GM21825 (cell line): ENCODE measurements at regions not wholly inside any gene's neighbourhood (a gene's known extent, or its start where the extent isn't known, plus 50 kb on each side); places are given as distances from the start of the nearest gene placed in this dataset.
"Not testable (repeated sequence)": the region's sequence is repeated elsewhere in the genome, so short reads cannot be mapped to it uniquely, and the experiment has no call there.

Source experiments
- ATAC-seq: cut with Tn5 transposase; IDR thresholded peaks from one replicate; pipeline ENCODE4 v1.9.1; 2021; ENCODE audit warnings: mild to moderate bottlenecking, moderate library complexity; ENCODE audit not compliant: unreplicated experiment

GRCh38 chr14:83559721-83560120 lies 1970.2 kb upstream of the FLRT2 start:
- ATAC-seq: no peak

GRCh38 chr14:83561261-83561660 lies 1968.7 kb upstream of the FLRT2 start:
- ATAC-seq: no peak

- ATAC-seq: no peak
Measured at GRCh38 chr14:83566567-83566966, 1963.4 kb upstream of the FLRT2 start.

- no peak for ATAC-seq
Measured at GRCh38 chr14:83568141-83568540, 1961.8 kb upstream of the FLRT2 start.

- no peak for ATAC-seq
Measured at GRCh38 chr14:83575301-83575700, 1954.6 kb upstream of the FLRT2 start.

- no peak for ATAC-seq
Measured at GRCh38 chr14:83583201-83583600, 1946.7 kb upstream of the FLRT2 start.

GRCh38 chr14:83594874-83595273 lies 1935.1 kb upstream of the FLRT2 start:
- ATAC-seq: no peak

GRCh38 chr14:83607682-83608081 lies 1922.3 kb upstream of the FLRT2 start:
- ATAC-seq: no peak

- ATAC-seq: no peak
Measured at GRCh38 chr14:83611491-83611890, 1918.5 kb upstream of the FLRT2 start.

- ATAC-seq: no peak
Measured at GRCh38 chr14:83611906-83612390, 1918.0 kb upstream of the FLRT2 start.

GRCh38 chr14:83614956-83615355 lies 1915.0 kb upstream of the FLRT2 start:
- no peak for ATAC-seq

GRCh38 chr14:83624541-83624940 lies 1905.4 kb upstream of the FLRT2 start:
- no peak for ATAC-seq

- no peak for ATAC-seq
Measured at GRCh38 chr14:83632375-83632774, 1897.6 kb upstream of the FLRT2 start.

- ATAC-seq: no peak
Measured at GRCh38 chr14:83638748-83639504, 1891.0 kb upstream of the FLRT2 start.

- not testable (repeated sequence) for ATAC-seq
Measured at GRCh38 chr14:83639505-83639875, 1890.5 kb upstream of the FLRT2 start.

- ATAC-seq: no peak
Measured at GRCh38 chr14:83646228-83646627, 1883.7 kb upstream of the FLRT2 start.

GRCh38 chr14:83660597-83660996 lies 1869.3 kb upstream of the FLRT2 start:
- ATAC-seq: no peak

- no peak for ATAC-seq
Measured at GRCh38 chr14:83664389-83664788, 1865.6 kb upstream of the FLRT2 start.

- no peak for ATAC-seq
Measured at GRCh38 chr14:83689265-83689664, 1840.7 kb upstream of the FLRT2 start.

- ATAC-seq: no peak
Measured at GRCh38 chr14:83697099-83697498, 1832.8 kb upstream of the FLRT2 start.

GRCh38 chr14:83702619-83703018 lies 1827.3 kb upstream of the FLRT2 start:
- ATAC-seq: no peak

- ATAC-seq: no peak
Measured at GRCh38 chr14:83706231-83706954, 1823.6 kb upstream of the FLRT2 start.
